HG03442 (cell line): ENCODE measurements at regions not wholly inside any gene's neighbourhood (a gene's known extent, or its start where the extent isn't known, plus 50 kb on each side); places are given as distances from the start of the nearest gene placed in this dataset.

ENCODE experiments used
- ATAC-seq: cut with Tn5 transposase; IDR thresholded peaks from one replicate; pipeline ENCODE4 v1.9.1; 2021; ENCODE audit warnings: mild to moderate bottlenecking, moderate library complexity; ENCODE audit not compliant: unreplicated experiment

GRCh38 chr2:220096406-220096805 lies 469.0 kb downstream of the SLC4A3 start:
- ATAC-seq: no peak

- no peak for ATAC-seq
These were observed 474.6 kb downstream of the SLC4A3 start for GRCh38 chr2:220101980-220102379.

- no peak for ATAC-seq
These were observed 476.2 kb downstream of the SLC4A3 start for GRCh38 chr2:220103596-220103995.

- ATAC-seq: no peak
These were observed 477.5 kb downstream of the SLC4A3 start for GRCh38 chr2:220104871-220105351.

- no peak for ATAC-seq
These were observed 478.6 kb downstream of the SLC4A3 start for GRCh38 chr2:220106065-220106464.

GRCh38 chr2:220107380-220107791 lies 480.0 kb downstream of the SLC4A3 start:
- no peak for ATAC-seq

- ATAC-seq: no peak
These were observed 487.0 kb downstream of the SLC4A3 start for GRCh38 chr2:220114443-220114842.

GRCh38 chr2:220117025-220117424 lies 489.6 kb downstream of the SLC4A3 start:
- ATAC-seq: no peak

GRCh38 chr2:220120041-220120440 lies 492.6 kb downstream of the SLC4A3 start:
- no peak for ATAC-seq

- ATAC-seq: no peak
These were observed 496.3 kb downstream of the SLC4A3 start for GRCh38 chr2:220123751-220124150.

GRCh38 chr2:220125551-220125950 lies 498.1 kb downstream of the SLC4A3 start:
- no peak for ATAC-seq

- ATAC-seq: no peak
These were observed 499.9 kb downstream of the SLC4A3 start for GRCh38 chr2:220127311-220127710.

- no peak for ATAC-seq
These were observed 500.4 kb downstream of the SLC4A3 start for GRCh38 chr2:220127876-220128275.

GRCh38 chr2:220129391-220129790 lies 502.0 kb downstream of the SLC4A3 start:
- ATAC-seq: no peak

- no peak for ATAC-seq
These were observed 507.5 kb downstream of the SLC4A3 start for GRCh38 chr2:220134756-220135534.

GRCh38 chr2:220143336-220143735 lies 515.9 kb downstream of the SLC4A3 start:
- no peak for ATAC-seq

GRCh38 chr2:220144411-220144810 lies 517.0 kb downstream of the SLC4A3 start:
- no peak for ATAC-seq

GRCh38 chr2:220147161-220148038 lies 520.0 kb downstream of the SLC4A3 start:
- ATAC-seq: no peak

- no peak for ATAC-seq
These were observed 521.2 kb downstream of the SLC4A3 start for GRCh38 chr2:220148471-220149248.

GRCh38 chr2:220151341-220151740 lies 523.9 kb downstream of the SLC4A3 start:
- no peak for ATAC-seq
